ENCODE measurements at regions not wholly inside any gene's neighbourhood (a gene's known extent, or its start where the extent isn't known, plus 50 kb on each side); places are given as distances from the start of the nearest gene placed in this dataset.

DNA sequence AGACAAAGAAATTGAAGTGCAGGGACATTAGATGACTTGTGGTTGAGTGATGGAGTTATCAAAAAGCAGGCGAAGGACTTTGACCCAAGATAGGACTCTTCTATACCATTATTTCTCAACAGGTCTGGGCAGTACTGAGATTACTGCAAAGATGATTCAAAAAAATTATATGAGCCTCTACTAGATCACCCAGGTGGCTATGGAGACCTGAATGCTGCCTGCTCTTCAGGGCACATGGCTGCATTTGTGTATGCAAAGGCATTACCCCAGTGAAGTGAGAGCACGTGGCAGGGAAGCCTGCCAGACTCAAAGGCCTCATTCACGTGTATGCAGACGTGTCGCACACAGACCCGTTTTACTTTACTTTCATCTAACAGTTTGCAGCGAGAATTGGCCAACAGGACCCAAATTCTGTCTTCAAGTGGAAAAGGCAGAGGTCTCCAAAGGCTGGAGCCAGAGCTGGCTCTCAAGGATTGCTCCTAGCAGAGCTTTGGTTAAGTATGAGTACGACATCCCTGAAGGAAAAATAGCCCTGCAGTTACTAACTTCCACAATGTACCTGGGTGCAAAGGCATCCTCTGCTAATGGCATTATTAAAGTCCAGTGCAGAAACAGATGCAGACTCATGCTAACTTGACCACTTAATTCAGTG is 113.8 kb upstream of the ARMC2 start:
- no peak overlapping the region for H3K4me3 ChIP-seq
- DNase-seq (ENCODE audit: low spot score) = peak; percentile 36
- no peak overlapping the region for H3K27ac ChIP-seq
- TF ChIP-seq CTCF (IDR thresholded peaks at IDR 0.05) = no peak

DNA sequence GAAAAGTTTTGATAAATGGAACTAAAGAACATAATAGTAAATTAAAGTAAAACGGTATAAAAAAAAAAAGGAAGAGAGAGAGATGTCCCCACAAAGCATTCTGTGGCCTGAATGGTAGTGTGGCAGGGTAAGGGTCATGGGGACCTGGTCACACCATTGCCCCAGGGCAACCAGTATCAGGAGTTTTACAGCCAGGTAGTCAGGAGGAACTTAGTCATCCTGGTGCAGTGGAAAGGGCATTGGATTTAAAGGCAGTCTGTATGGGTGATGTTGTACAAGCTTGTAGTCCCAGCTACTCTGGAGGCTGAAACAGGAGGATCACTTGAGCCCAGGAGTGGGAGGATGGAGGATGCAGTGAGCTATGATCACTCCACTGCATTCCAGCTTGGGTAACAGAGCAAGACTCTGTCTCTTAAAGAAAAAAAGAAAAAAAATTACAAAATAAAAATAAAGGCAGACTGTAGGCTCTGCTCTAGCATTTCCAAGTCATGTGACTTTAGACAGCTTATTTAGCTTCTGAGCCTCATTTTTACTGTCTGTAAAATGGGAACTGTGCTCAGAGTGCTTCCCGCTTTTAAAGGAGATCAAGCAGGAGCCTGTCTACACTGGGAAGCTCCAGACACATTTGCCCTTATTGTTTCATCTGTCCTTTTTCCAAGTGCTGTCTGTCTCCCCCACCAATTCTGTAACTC is 112.8 kb upstream of the ARMC2 start:
- DNase-seq (ENCODE audit: low spot score) = peak; percentile 38
- Histone ChIP-seq H3K27ac (peak overlapping the region; percentile 51 to 78), H3K4me3 (no peak overlapping the region)
- TF ChIP-seq CTCF (IDR thresholded peaks at IDR 0.05) = no peak

GRCh38 chr6:108736002-108736361 is 112.2 kb upstream of the ARMC2 start:
- TF ChIP-seq CTCF (IDR thresholded peaks at IDR 0.05) = no peak
- Histone ChIP-seq H3K27ac (peak overlapping the region; percentile 51 to 78), H3K4me3 (no peak overlapping the region)
- DNase-seq (ENCODE audit: low spot score) = peak; percentile 47

DNA sequence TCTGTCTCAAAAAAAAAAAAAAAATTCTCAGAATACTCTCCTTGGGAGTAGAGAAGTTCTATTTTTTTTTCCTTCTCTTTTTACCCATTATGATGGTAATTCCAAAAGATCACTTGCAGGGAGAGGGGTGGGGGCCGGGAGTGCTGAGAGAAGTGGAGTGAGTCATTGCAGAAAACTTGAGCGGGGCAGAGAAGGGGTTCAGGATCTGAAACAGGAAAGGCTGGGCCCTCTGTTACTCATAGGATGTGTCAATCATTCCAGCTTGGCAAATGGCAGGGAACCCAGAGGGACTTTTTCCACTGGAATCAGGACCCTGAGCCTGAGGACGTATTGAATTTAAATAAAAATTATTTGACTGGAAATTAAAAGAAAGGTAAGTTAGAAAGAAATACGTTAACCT is 111.4 kb upstream of the ARMC2 start:
- Histone ChIP-seq H3K27ac (peak overlapping the region; percentile 78 to 87), H3K4me3 (no peak overlapping the region)
- DNase-seq (ENCODE audit: low spot score) = peak; percentile 85
- TF ChIP-seq CTCF (IDR thresholded peaks at IDR 0.05) = no peak

- Histone ChIP-seq H3K27ac (peak overlapping the region; percentile 78 to 87), H3K4me3 (peak overlapping the region; percentile 36)
- no peak for TF ChIP-seq CTCF (IDR thresholded peaks at IDR 0.05)
- DNase-seq (ENCODE audit: low spot score) = peak; percentile 89
These were observed 110.4 kb upstream of the ARMC2 start for GRCh38 chr6:108737594-108738546.

GRCh38 chr6:108738684-108739416 is 109.4 kb upstream of the ARMC2 start:
- Histone ChIP-seq H3K27ac (peak overlapping the region; percentile 78 to 87), H3K4me3 (no peak overlapping the region)
- TF ChIP-seq CTCF (IDR thresholded peaks at IDR 0.05) = no peak
- DNase-seq (ENCODE audit: low spot score) = peak; percentile 67

Measured in coronary artery (tissue), 2 donors.